HL-60 (cell line): ENCODE measurements at regions not wholly inside any gene's neighbourhood (a gene's known extent, or its start where the extent isn't known, plus 50 kb on each side); places are given as distances from the start of the nearest gene placed in this dataset.

ENCODE experiments used
- DNase-seq, 2 experiments: peaks; one replicate each; pipeline ENCODE4 v3.0.0-alpha.2; 2010 to 2020; ENCODE audit warnings: low read depth in 1 of 2, low spot score in 1 of 2
- H3K27ac ChIP-seq: fragments of 250-450 bp; sonication (Bioruptor Pico); replicated peaks from 2 replicates; pipeline ENCODE4 v1.5.1; 2020; ENCODE audit warnings: mild to moderate bottlenecking, moderate library complexity
- H3K27me3 ChIP-seq: fragments of 250-450 bp; sonication (Bioruptor Pico); 2 replicates; pipeline ENCODE4 v1.5.1; 2021; ENCODE audit warnings: mild to moderate bottlenecking, moderate library complexity; ENCODE audit not compliant: insufficient read depth, poor library complexity, severe bottlenecking
- H3K4me3 ChIP-seq: replicated peaks from 2 replicates; pipeline ENCODE4 v1.5.1; 2011; ENCODE audit warnings: mild to moderate bottlenecking, control low read depth, low read length; ENCODE audit not compliant: insufficient read depth
- GABPA ChIP-seq: IDR thresholded peaks from 2 replicates; pipeline ENCODE4 v1.6.1; 2012; ENCODE audit warnings: low read depth
- POLR2AphosphoS5 ChIP-seq: IDR thresholded peaks from 2 replicates; pipeline ENCODE4 v1.6.1; 2012; ENCODE audit warnings: low read depth
- SPI1 ChIP-seq: IDR thresholded peaks from 2 replicates; pipeline ENCODE4 v1.6.1; 2012; ENCODE audit warnings: low read depth, mild to moderate bottlenecking, borderline replicate concordance
- TF ChIP-seq, protein P1 (sequence below): IDR thresholded peaks from one replicate; pipeline ENCODE4 v1.5.1; 2011; ENCODE audit warnings: low read length, control low read depth, inconsistent platforms; ENCODE audit not compliant: insufficient read depth
- TF ChIP-seq, protein P2 (sequence below): IDR thresholded peaks from 2 replicates; pipeline ENCODE4 v1.6.1; 2012; ENCODE audit warnings: low read depth; ENCODE audit not compliant: insufficient replicate concordance

DNA sequence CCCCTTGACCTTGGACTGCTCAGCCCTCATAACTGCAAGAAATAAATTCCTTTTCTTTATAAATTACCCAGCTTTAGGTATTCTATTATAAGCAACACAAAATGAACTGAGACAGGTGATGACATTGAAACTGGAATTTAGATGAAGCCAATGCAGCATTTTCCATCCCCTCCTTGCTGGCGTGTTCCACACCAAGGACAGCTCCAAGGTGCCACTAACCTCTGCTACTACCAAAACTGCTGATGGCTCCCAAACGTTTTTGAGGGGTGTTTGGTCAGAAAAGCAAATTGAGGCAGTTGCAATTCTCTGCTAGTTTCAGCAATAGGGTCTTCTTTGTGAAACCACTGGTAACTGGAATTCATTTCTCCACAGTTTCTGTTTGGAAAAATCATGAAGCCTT is 124.8 kb downstream of the DRD1 start:
- Histone ChIP-seq H3K27ac (no peak overlapping the region), H3K4me3 (no peak overlapping the region), H3K27me3 (no peaks in the 10 kb centered on the region)
- TF ChIP-seq, protein P1, sequence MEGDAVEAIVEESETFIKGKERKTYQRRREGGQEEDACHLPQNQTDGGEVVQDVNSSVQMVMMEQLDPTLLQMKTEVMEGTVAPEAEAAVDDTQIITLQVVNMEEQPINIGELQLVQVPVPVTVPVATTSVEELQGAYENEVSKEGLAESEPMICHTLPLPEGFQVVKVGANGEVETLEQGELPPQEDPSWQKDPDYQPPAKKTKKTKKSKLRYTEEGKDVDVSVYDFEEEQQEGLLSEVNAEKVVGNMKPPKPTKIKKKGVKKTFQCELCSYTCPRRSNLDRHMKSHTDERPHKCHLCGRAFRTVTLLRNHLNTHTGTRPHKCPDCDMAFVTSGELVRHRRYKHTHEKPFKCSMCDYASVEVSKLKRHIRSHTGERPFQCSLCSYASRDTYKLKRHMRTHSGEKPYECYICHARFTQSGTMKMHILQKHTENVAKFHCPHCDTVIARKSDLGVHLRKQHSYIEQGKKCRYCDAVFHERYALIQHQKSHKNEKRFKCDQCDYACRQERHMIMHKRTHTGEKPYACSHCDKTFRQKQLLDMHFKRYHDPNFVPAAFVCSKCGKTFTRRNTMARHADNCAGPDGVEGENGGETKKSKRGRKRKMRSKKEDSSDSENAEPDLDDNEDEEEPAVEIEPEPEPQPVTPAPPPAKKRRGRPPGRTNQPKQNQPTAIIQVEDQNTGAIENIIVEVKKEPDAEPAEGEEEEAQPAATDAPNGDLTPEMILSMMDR, result no peak
- TF ChIP-seq, protein P2, sequence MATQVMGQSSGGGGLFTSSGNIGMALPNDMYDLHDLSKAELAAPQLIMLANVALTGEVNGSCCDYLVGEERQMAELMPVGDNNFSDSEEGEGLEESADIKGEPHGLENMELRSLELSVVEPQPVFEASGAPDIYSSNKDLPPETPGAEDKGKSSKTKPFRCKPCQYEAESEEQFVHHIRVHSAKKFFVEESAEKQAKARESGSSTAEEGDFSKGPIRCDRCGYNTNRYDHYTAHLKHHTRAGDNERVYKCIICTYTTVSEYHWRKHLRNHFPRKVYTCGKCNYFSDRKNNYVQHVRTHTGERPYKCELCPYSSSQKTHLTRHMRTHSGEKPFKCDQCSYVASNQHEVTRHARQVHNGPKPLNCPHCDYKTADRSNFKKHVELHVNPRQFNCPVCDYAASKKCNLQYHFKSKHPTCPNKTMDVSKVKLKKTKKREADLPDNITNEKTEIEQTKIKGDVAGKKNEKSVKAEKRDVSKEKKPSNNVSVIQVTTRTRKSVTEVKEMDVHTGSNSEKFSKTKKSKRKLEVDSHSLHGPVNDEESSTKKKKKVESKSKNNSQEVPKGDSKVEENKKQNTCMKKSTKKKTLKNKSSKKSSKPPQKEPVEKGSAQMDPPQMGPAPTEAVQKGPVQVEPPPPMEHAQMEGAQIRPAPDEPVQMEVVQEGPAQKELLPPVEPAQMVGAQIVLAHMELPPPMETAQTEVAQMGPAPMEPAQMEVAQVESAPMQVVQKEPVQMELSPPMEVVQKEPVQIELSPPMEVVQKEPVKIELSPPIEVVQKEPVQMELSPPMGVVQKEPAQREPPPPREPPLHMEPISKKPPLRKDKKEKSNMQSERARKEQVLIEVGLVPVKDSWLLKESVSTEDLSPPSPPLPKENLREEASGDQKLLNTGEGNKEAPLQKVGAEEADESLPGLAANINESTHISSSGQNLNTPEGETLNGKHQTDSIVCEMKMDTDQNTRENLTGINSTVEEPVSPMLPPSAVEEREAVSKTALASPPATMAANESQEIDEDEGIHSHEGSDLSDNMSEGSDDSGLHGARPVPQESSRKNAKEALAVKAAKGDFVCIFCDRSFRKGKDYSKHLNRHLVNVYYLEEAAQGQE, result peak; percentile 52
- TF ChIP-seq SPI1, result no peak
- no peak for DNase-seq

DNA sequence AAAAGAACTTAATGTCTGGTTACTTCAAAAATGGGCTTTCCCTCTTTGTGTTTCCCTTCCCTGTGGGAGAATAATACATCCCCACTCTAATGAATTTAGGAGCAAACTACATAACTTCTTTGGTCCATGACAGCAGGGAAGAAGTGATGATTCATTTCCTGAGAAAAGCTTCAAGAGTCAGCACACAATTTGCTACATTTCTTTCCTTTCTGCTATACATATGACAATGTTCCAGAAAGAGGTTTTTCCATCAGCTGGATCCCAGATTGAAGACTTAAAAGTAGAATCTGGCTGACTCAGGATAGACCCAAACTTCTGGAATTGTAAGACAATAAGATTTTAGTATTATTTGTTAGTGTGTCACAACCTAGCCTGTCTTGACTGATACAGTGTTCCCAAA is 126.1 kb downstream of the DRD1 start:
- Histone ChIP-seq H3K4me3 (no peak overlapping the region), H3K27ac (no peak overlapping the region), H3K27me3 (no peaks in the 10 kb centered on the region)
- TF ChIP-seq SPI1, result no peak
- TF ChIP-seq, protein P1, result no peak
- no peak for TF ChIP-seq POLR2AphosphoS5
- TF ChIP-seq GABPA, result no peak
- TF ChIP-seq, protein P2, result no peak
- DNase-seq, result no peak

DNA sequence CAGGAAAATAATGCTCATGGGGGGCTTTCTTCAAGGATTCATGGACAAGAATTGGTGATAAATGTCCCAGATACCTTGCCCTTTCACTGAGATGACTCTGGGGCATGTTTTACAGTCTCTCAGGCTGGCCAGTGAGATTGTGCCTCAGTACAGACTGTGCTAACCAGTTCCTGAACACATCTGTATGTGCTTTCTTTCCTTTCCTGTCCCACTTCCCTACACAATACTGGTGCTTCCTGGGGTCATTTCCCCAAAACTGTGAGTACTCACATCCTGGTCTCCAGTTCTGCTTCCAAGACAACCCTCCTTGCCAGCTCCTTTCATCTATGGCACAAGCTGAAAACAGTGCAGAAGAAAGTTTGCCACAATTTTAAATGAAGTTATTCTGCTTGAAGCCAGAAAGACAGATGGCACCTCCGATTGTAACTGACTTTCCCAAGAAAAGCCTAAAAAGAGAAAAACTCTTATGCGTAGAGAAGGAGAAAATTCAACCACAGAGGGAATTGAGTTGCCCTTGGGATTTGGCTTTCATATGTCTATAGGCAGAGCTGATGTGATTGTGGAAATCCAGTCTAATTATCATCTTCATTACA is 134.7 kb downstream of the DRD1 start:
- no peak overlapping the region for H3K27ac ChIP-seq
- H3K4me3 ChIP-seq, result no peak overlapping the region
- TF ChIP-seq POLR2AphosphoS5 (no peak), GABPA (no peak), SPI1 (no peak)
- peaks cover 7% of the 10 kb centered on the region for H3K27me3 ChIP-seq
- no peak for DNase-seq

DNA sequence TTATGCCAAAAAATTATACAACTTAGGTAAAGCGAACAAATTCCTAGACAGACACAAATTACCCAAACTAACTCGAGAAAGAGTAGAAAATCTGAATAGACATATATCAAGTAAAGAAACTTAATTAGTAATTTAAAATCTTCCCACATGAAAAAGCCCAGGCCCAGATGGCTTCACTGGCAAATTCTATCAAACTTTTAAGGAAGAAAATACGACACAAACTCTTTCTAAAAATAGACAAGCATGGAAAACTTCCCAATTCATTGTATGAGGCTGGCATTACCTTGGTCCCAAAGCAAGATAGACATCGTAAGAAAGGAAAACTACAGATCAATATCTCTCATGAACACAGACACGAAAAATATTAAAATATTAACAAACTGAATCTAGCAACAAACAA is 135.3 kb downstream of the DRD1 start:
- H3K27me3 ChIP-seq, result peaks cover 7% of the 10 kb centered on the region
- no peak for TF ChIP-seq POLR2AphosphoS5
- TF ChIP-seq GABPA, result no peak
- no peak for TF ChIP-seq SPI1
- TF ChIP-seq, protein P2, result no peak
- TF ChIP-seq, protein P1, result no peak
- DNase-seq, result no peak
- H3K4me3 ChIP-seq, result no peak overlapping the region
- H3K27ac ChIP-seq, result no peak overlapping the region
